Activated CD8-positive, alpha-beta T cell treated with anti-CD3 and anti-CD28 coated beads for 36 hours (primary cell): ENCODE measurements at regions not wholly inside any gene's neighbourhood (a gene's known extent, or its start where the extent isn't known, plus 50 kb on each side); places are given as distances from the start of the nearest gene placed in this dataset.

Experiments used
- ATAC-seq: fragments of 200-7000 bp; cut with Tn5 transposase; one replicate; pipeline ENCODE4 v1.10.0; 2021; ENCODE audit warnings: mild to moderate bottlenecking, moderate library complexity
- CTCF ChIA-PET: fragments of 350-600 bp; sonication (Branson Sonifier 250); formaldehyde crosslinking; loops from one replicate; lab custom pipeline; 2021; ENCODE audit warnings: antibody characterized with exemption; lab: Charles Lee
- POLR2A ChIA-PET: fragments of 350-600 bp; sonication (Branson Sonifier 250); formaldehyde crosslinking; loops from one replicate; lab custom pipeline; 2021; ENCODE audit warnings: antibody characterized with exemption; lab: Charles Lee
- DNase-seq: peaks from one replicate; pipeline ENCODE4 v3.0.0-alpha.2; 2020
- H3K27ac Mint-ChIP-seq: one replicate; pipeline ENCODE4 v1.8.0; 2021; ENCODE audit warnings: mild to moderate bottlenecking, mixed read lengths
- H3K27me3 Mint-ChIP-seq: one replicate; pipeline ENCODE4 v1.8.0; 2021; ENCODE audit warnings: mixed read lengths
- H3K36me3 Mint-ChIP-seq: one replicate; pipeline ENCODE4 v1.8.0; 2021; ENCODE audit warnings: low read depth, mixed read lengths
- H3K4me1 Mint-ChIP-seq: one replicate; pipeline ENCODE4 v1.8.0; 2021; ENCODE audit warnings: low read depth, mixed read lengths
- H3K4me3 Mint-ChIP-seq: one replicate; pipeline ENCODE4 v1.8.0; 2021; ENCODE audit warnings: mild to moderate bottlenecking, moderate library complexity, mixed read lengths
- H3K9me3 Mint-ChIP-seq: one replicate; pipeline ENCODE4 v1.8.0; 2021; ENCODE audit warnings: mixed read lengths
- intact Hi-C: fragments of 100-400 bp; cut with micrococcal nuclease; formaldehyde crosslinking; loops from one replicate; pipeline ENCODE4 v1.10.0; 2022
- TF ChIP-seq, protein P1 (sequence below): fragments of 200-600 bp; IDR thresholded peaks from one replicate; pipeline ENCODE4 v1.8.0; 2022; ENCODE audit warnings: antibody characterized with exemption, mild to moderate bottlenecking

GRCh38 chr14:86940106-86940505 lies 1052.9 kb downstream of the GALC start:
- ATAC-seq (no peak), DNase-seq (no peak)
- CTCF ChIA-PET = no interaction called here
- intact Hi-C loops = no loop called here
- Mint-ChIP-seq H3K4me1 (no peaks in the 10 kb centered on the region), H3K27me3 (no peaks in the 10 kb centered on the region), H3K9me3 (peaks cover 2% of the 10 kb centered on the region), H3K27ac (no peak overlapping the region), H3K36me3 (no peaks in the 10 kb centered on the region), H3K4me3 (no peak overlapping the region)
- POLR2A ChIA-PET = no interaction called here
- TF ChIP-seq, protein P1, sequence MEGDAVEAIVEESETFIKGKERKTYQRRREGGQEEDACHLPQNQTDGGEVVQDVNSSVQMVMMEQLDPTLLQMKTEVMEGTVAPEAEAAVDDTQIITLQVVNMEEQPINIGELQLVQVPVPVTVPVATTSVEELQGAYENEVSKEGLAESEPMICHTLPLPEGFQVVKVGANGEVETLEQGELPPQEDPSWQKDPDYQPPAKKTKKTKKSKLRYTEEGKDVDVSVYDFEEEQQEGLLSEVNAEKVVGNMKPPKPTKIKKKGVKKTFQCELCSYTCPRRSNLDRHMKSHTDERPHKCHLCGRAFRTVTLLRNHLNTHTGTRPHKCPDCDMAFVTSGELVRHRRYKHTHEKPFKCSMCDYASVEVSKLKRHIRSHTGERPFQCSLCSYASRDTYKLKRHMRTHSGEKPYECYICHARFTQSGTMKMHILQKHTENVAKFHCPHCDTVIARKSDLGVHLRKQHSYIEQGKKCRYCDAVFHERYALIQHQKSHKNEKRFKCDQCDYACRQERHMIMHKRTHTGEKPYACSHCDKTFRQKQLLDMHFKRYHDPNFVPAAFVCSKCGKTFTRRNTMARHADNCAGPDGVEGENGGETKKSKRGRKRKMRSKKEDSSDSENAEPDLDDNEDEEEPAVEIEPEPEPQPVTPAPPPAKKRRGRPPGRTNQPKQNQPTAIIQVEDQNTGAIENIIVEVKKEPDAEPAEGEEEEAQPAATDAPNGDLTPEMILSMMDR = no peak

DNA sequence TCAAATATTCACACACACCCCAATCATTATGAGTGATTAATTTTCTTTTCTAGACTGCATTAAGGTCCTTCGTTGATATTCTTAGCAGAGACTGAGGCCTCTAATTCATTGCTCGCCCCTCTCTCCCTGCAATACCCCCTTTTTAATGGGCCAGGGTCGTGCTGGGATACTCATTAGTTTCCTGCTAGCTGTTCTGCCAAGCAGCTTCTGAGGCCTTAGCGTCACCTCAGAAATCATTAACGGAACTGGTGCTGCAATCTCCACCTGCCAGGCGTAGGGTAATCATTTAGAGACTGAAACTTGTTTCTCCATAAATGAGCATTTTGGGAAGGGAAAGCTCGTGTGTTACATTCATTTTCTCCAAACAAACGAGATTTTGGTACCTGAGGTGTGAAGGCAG lies 1054.7 kb downstream of the GALC start:
- ATAC-seq (no peak), DNase-seq (no peak)
- Mint-ChIP-seq H3K4me1 (no peaks in the 10 kb centered on the region), H3K27me3 (no peaks in the 10 kb centered on the region), H3K9me3 (peaks cover 2% of the 10 kb centered on the region), H3K4me3 (no peak overlapping the region), H3K36me3 (no peaks in the 10 kb centered on the region), H3K27ac (no peak overlapping the region)
- intact Hi-C loops = no loop called here
- CTCF ChIA-PET = no interaction called here
- TF ChIP-seq, protein P1 = no peak
- POLR2A ChIA-PET = no interaction called here

DNA sequence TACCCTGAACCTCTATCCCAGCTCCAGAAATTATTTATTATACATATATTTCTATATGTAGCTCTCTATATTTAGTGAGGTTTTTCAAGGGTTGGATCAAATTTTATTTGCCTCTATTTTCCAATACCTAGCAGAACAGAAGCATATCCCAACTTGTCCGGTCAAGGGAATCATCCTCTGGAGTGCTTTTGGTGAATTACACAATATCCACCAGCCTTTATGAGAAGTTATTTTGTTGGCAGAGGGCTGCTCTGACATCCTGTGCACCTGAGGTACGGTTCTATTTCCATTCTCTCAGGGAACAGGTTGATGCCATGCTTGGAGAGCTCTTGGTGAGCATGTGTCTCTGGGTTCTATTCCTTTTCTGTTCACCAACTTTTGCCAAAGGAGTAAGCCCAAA lies 1056.4 kb downstream of the GALC start:
- intact Hi-C loops = no loop called here
- Mint-ChIP-seq H3K36me3 (no peaks in the 10 kb centered on the region), H3K27me3 (no peaks in the 10 kb centered on the region), H3K4me3 (no peak overlapping the region), H3K4me1 (no peaks in the 10 kb centered on the region), H3K9me3 (peaks cover 2% of the 10 kb centered on the region), H3K27ac (no peak overlapping the region)
- ChIA-PET POLR2A (no interaction called here), CTCF (no interaction called here)
- TF ChIP-seq, protein P1 = no peak
- no peak for ATAC-seq
- no peak for DNase-seq

GRCh38 chr14:86935241-86935885 lies 1057.6 kb downstream of the GALC start:
- no peak for ATAC-seq
- Mint-ChIP-seq H3K4me3 (no peak overlapping the region), H3K27ac (no peak overlapping the region), H3K27me3 (no peaks in the 10 kb centered on the region), H3K4me1 (no peaks in the 10 kb centered on the region), H3K36me3 (no peaks in the 10 kb centered on the region), H3K9me3 (peaks cover 2% of the 10 kb centered on the region)
- TF ChIP-seq, protein P1 = no peak
- intact Hi-C loops = no loop called here
- POLR2A ChIA-PET = no interaction called here
- DNase-seq = no peak
- CTCF ChIA-PET = interaction anchor here (1.2 kb wide), 1 partner anchor 57 kb away, joined by 3 read pairs; no protein-coding TSS in a partner anchor

GRCh38 chr14:86933958-86934595 lies 1058.9 kb downstream of the GALC start:
- Mint-ChIP-seq H3K9me3 (peaks cover 2% of the 10 kb centered on the region), H3K27ac (no peak overlapping the region), H3K4me3 (no peak overlapping the region), H3K27me3 (no peaks in the 10 kb centered on the region), H3K4me1 (no peaks in the 10 kb centered on the region), H3K36me3 (no peaks in the 10 kb centered on the region)
- ATAC-seq (no peak), DNase-seq (no peak)
- CTCF ChIA-PET = no interaction called here
- TF ChIP-seq, protein P1 = no peak
- intact Hi-C loops = no loop called here
- POLR2A ChIA-PET = no interaction called here
